ENCODE measurements at regions not wholly inside any gene's neighbourhood (a gene's known extent, or its start where the extent isn't known, plus 50 kb on each side); places are given as distances from the start of the nearest gene placed in this dataset.

DNA sequence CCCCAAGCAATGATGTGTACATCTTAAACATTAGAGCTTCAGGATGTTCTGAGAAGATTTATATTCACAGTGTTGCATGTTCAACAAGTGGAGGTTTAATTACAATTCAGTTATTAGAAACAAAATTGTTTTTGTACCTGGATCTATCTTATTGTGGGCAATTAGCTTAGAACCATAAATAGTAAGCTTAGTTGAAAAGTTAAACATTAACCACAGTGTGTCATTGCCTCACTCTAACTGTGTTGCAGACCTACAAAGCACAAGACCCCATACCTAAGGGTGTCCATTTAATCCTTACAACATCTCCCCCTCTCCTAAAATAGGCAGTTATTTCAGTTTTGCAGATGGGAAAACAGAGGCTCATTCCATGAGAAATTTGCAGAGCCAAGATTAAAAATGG lies 632.0 kb upstream of the SOX9 start:
- no peaks in the 10 kb centered on the region for H3K79me1 ChIP-seq (ENCODE audit: low read depth in 1 of 2, low read length in 2 of 2)
- H2BK120ac ChIP-seq (ENCODE audit: low read depth, low read length): no peak overlapping the region
- peaks cover 2% of the 10 kb centered on the region; the same call in 1 of the 2 replicates for H3K4me1 ChIP-seq (ENCODE audit: control insufficient read depth, insufficient read depth, low read length)
- no peak overlapping the region for H2AK9ac ChIP-seq (replicated peaks; ENCODE audit: low read depth, low read length, poor library complexity)
- no peak overlapping the region for H3K9ac ChIP-seq (ENCODE audit: low read depth, low read length)
- intact Hi-C loops (cut with micrococcal nuclease) (no loop called here), in situ Hi-C loops (cut with MboI; ENCODE audit: low sequenced_read_pairs) (loop anchor here (10.0 kb wide), 1 partner anchor 616 kb away; no protein-coding TSS in a partner anchor), dilution Hi-C loops (cut with HindIII; ENCODE audit: low sequenced_read_pairs, unreplicated experiment) (no loop called here)
- no peak overlapping the region for H3K18ac ChIP-seq (ENCODE audit: low read depth, low read length)
- ATAC-seq (ENCODE audit: low read depth) (no peak), DNase-seq (no peak)
- H3K36me3 ChIP-seq (ENCODE audit: control insufficient read depth, insufficient read depth, low read length): no peaks in the 10 kb centered on the region
- no peak overlapping the region for H2BK15ac ChIP-seq (ENCODE audit: low read depth, low read length)
- no peaks in the 10 kb centered on the region for H3K27me3 ChIP-seq (ENCODE audit: control insufficient read depth, insufficient read depth, low read length)
- H4K91ac ChIP-seq (ENCODE audit: insufficient read depth, low read depth, low read length): no peak overlapping the region
- H2BK5ac ChIP-seq (ENCODE audit: low read depth, low read length, poor library complexity, severe bottlenecking): no peak overlapping the region
- no peak overlapping the region for H2BK20ac ChIP-seq (ENCODE audit: low read depth, low read length)
- no peak overlapping the region for H3K56ac ChIP-seq (ENCODE audit: extremely low read depth, insufficient read depth, low read length)
- H4K8ac ChIP-seq (ENCODE audit: low read depth in 2 of 2, low read length in 2 of 2): no peak overlapping the region
- no TSS peak for BruUV-seq (replicated peaks)
- no peaks in the 10 kb centered on the region for H4K20me1 ChIP-seq (ENCODE audit: insufficient read depth, low read length)
- H3K9me3 ChIP-seq (ENCODE audit: control insufficient read depth, insufficient read depth, low read length): no peaks in the 10 kb centered on the region
- H2AK5ac ChIP-seq (ENCODE audit: low read depth, low read length): no peak overlapping the region
- ChIA-PET CTCF (interaction anchor here (0.8 kb wide), 1 partner anchor 16 kb away, joined by 3 read pairs; no protein-coding TSS in a partner anchor), POLR2A (ENCODE audit: unreplicated experiment) (no interaction called here)
- H3K14ac ChIP-seq (replicated peaks; ENCODE audit: low read depth, low read length): no peak overlapping the region
- no peak overlapping the region for H2AFZ ChIP-seq (replicated peaks; ENCODE audit: low read length, poor library complexity)
- H3K23ac ChIP-seq (ENCODE audit: low read depth, low read length): no peak overlapping the region
- no peak overlapping the region for H4K5ac ChIP-seq (ENCODE audit: low read depth, low read length)
- TF ChIP-seq CEBPB (IDR thresholded peaks at IDR 0.05; ENCODE audit: low read depth, low read length) (no peak), BHLHE40 (IDR thresholded peaks at IDR 0.05; ENCODE audit: low read depth, low read length) (no peak), FOS (IDR thresholded peaks at IDR 0.05; ENCODE audit: low read depth, low read length) (no peak), SMC3 (IDR thresholded peaks at IDR 0.05; ENCODE audit: low read depth, low read length) (no peak), CHD1 (IDR thresholded peaks at IDR 0.05; ENCODE audit: low read depth, low read length) (no peak), RAD21 (IDR thresholded peaks at IDR 0.05; ENCODE audit: low read length) (no peak), RFX5 (IDR thresholded peaks at IDR 0.05; ENCODE audit: low read depth, low read length) (no peak), MAZ (IDR thresholded peaks at IDR 0.05; ENCODE audit: borderline replicate concordance, low read depth, low read length) (no peak), NFE2L2 (IDR thresholded peaks at IDR 0.05; ENCODE audit: low read depth, low read length) (no peak)
- no peak overlapping the region for H3K4me2 ChIP-seq (ENCODE audit: low read depth, low read length)
- no peaks in the 10 kb centered on the region for H3K9me1 ChIP-seq (ENCODE audit: insufficient read depth, low read length)
- no peak overlapping the region for H3K4me3 ChIP-seq (ENCODE audit: insufficient read depth, low read depth, low read length)
- H3K4ac ChIP-seq (ENCODE audit: low read depth, low read length): no peak overlapping the region
- no peak overlapping the region for H3K27ac ChIP-seq (ENCODE audit: insufficient read depth, low read length)

Data from IMR-90 (cell line).